ENCODE measurements at regions not wholly inside any gene's neighbourhood (a gene's known extent, or its start where the extent isn't known, plus 50 kb on each side); places are given as distances from the start of the nearest gene placed in this dataset.

- H3K4me1 ChIP-seq (ENCODE audit: control insufficient read depth in 1 of 2, insufficient read depth in 2 of 2, low read length in 2 of 2), result no peaks in the 10 kb centered on the region
- no peaks in the 10 kb centered on the region for H3K27me3 ChIP-seq (ENCODE audit: insufficient read depth, low read length)
- H3K27ac ChIP-seq (ENCODE audit: low read depth, low read length), result no peak overlapping the region
- no peak overlapping the region for H4K8ac ChIP-seq (ENCODE audit: low read depth, low read length)
- H3K9me3 ChIP-seq (ENCODE audit: insufficient read depth, low read depth, low read length), result no peaks in the 10 kb centered on the region
- H4K12ac ChIP-seq (ENCODE audit: low read depth, low read length), result no peak overlapping the region
- H2BK120ac ChIP-seq (ENCODE audit: insufficient read depth, low read length, poor library complexity), result no peak overlapping the region
- H2AK5ac ChIP-seq (ENCODE audit: low read length), result no peak overlapping the region
- H2BK12ac ChIP-seq (ENCODE audit: low read length), result no peak overlapping the region
- H3K4me2 ChIP-seq (ENCODE audit: low read length), result no peak overlapping the region
- H3K9ac ChIP-seq (ENCODE audit: low read length), result no peak overlapping the region
- no peaks in the 10 kb centered on the region for H3K36me3 ChIP-seq (ENCODE audit: control insufficient read depth in 1 of 2, insufficient read depth in 2 of 2, low read length in 2 of 2)
- no peaks in the 10 kb centered on the region for H3K79me2 ChIP-seq (ENCODE audit: control insufficient read depth, insufficient read depth, low read length, poor library complexity)
- no peak overlapping the region for H3K18ac ChIP-seq (ENCODE audit: low read length)
- H2AFZ ChIP-seq (ENCODE audit: insufficient read depth, low read length, poor library complexity), result no peak overlapping the region
- DNase-seq, result no peak
- H3K4ac ChIP-seq (ENCODE audit: low read depth, low read length), result no peak overlapping the region
- no peaks in the 10 kb centered on the region for H3K79me1 ChIP-seq (ENCODE audit: low read length)
- no peak overlapping the region for H3K14ac ChIP-seq (ENCODE audit: low read length)
- no peak overlapping the region for H4K91ac ChIP-seq (ENCODE audit: low read depth, low read length)
- no peak overlapping the region for H3K4me3 ChIP-seq (ENCODE audit: low read depth, low read length)
- no peak overlapping the region for H2BK5ac ChIP-seq (ENCODE audit: low read depth, low read length, poor library complexity)
- no peak overlapping the region for H3K23ac ChIP-seq (ENCODE audit: low read length)
Measured at GRCh38 chr1:98575955-98576354, 85.6 kb upstream of the SNX7 start.

GRCh38 chr1:98565951-98566350 is 95.6 kb upstream of the SNX7 start:
- Histone ChIP-seq H3K4me1 (ENCODE audit: control insufficient read depth in 1 of 2, insufficient read depth in 2 of 2, low read length in 2 of 2) (no peaks in the 10 kb centered on the region), H3K27ac (ENCODE audit: low read depth, low read length) (no peak overlapping the region), H4K8ac (ENCODE audit: low read depth, low read length) (no peak overlapping the region), H4K91ac (ENCODE audit: low read depth, low read length) (no peak overlapping the region), H4K12ac (ENCODE audit: low read depth, low read length) (no peak overlapping the region), H3K79me2 (ENCODE audit: control insufficient read depth, insufficient read depth, low read length, poor library complexity) (no peaks in the 10 kb centered on the region), H3K79me1 (ENCODE audit: low read length) (no peaks in the 10 kb centered on the region), H3K14ac (ENCODE audit: low read length) (no peak overlapping the region), H3K4me3 (ENCODE audit: low read depth, low read length) (no peak overlapping the region), H3K36me3 (ENCODE audit: control insufficient read depth in 1 of 2, insufficient read depth in 2 of 2, low read length in 2 of 2) (no peaks in the 10 kb centered on the region), H2BK120ac (ENCODE audit: insufficient read depth, low read length, poor library complexity) (no peak overlapping the region), H3K4ac (ENCODE audit: low read depth, low read length) (no peak overlapping the region), H3K4me2 (ENCODE audit: low read length) (no peak overlapping the region), H2BK12ac (ENCODE audit: low read length) (no peak overlapping the region), H2BK5ac (ENCODE audit: low read depth, low read length, poor library complexity) (no peak overlapping the region), H3K9ac (ENCODE audit: low read length) (no peak overlapping the region), H2AK5ac (ENCODE audit: low read length) (no peak overlapping the region), H3K9me3 (ENCODE audit: insufficient read depth, low read depth, low read length) (peaks cover 3% of the 10 kb centered on the region), H3K23ac (ENCODE audit: low read length) (no peak overlapping the region), H3K27me3 (ENCODE audit: insufficient read depth, low read length) (no peaks in the 10 kb centered on the region), H3K18ac (ENCODE audit: low read length) (no peak overlapping the region), H2AFZ (ENCODE audit: insufficient read depth, low read length, poor library complexity) (no peak overlapping the region)
- DNase-seq, result no peak
- no CpG with 5 or more reads among the region's 3 CpGs for WGBS (ENCODE audit: extremely low coverage, insufficient coverage, insufficient read length)

GRCh38 chr1:98559291-98559690 is 102.2 kb upstream of the SNX7 start:
- Histone ChIP-seq H2AK5ac (ENCODE audit: low read length) (no peak overlapping the region), H4K12ac (ENCODE audit: low read depth, low read length) (no peak overlapping the region), H4K8ac (ENCODE audit: low read depth, low read length) (no peak overlapping the region), H3K18ac (ENCODE audit: low read length) (no peak overlapping the region), H3K27ac (ENCODE audit: low read depth, low read length) (no peak overlapping the region), H2BK120ac (ENCODE audit: insufficient read depth, low read length, poor library complexity) (no peak overlapping the region), H3K27me3 (ENCODE audit: insufficient read depth, low read length) (no peaks in the 10 kb centered on the region), H4K91ac (ENCODE audit: low read depth, low read length) (no peak overlapping the region), H3K14ac (ENCODE audit: low read length) (no peak overlapping the region), H2AFZ (ENCODE audit: insufficient read depth, low read length, poor library complexity) (no peak overlapping the region), H3K79me1 (ENCODE audit: low read length) (no peaks in the 10 kb centered on the region), H3K9ac (ENCODE audit: low read length) (no peak overlapping the region), H3K4me3 (ENCODE audit: low read depth, low read length) (no peak overlapping the region), H3K4me2 (ENCODE audit: low read length) (no peak overlapping the region), H3K9me3 (ENCODE audit: insufficient read depth, low read depth, low read length) (peaks cover 3% of the 10 kb centered on the region), H3K4me1 (ENCODE audit: control insufficient read depth in 1 of 2, insufficient read depth in 2 of 2, low read length in 2 of 2) (no peaks in the 10 kb centered on the region), H3K36me3 (ENCODE audit: control insufficient read depth in 1 of 2, insufficient read depth in 2 of 2, low read length in 2 of 2) (no peaks in the 10 kb centered on the region), H3K4ac (ENCODE audit: low read depth, low read length) (no peak overlapping the region), H2BK12ac (ENCODE audit: low read length) (no peak overlapping the region), H3K79me2 (ENCODE audit: control insufficient read depth, insufficient read depth, low read length, poor library complexity) (no peaks in the 10 kb centered on the region), H3K23ac (ENCODE audit: low read length) (no peak overlapping the region), H2BK5ac (ENCODE audit: low read depth, low read length, poor library complexity) (no peak overlapping the region)
- no peak for DNase-seq
- WGBS (ENCODE audit: extremely low coverage, insufficient coverage, insufficient read length), result no CpG with 5 or more reads among the region's 2 CpGs

- Histone ChIP-seq H3K4me2 (ENCODE audit: low read length) (no peak overlapping the region), H2AFZ (ENCODE audit: insufficient read depth, low read length, poor library complexity) (no peak overlapping the region), H3K27ac (ENCODE audit: low read depth, low read length) (no peak overlapping the region), H3K79me1 (ENCODE audit: low read length) (no peaks in the 10 kb centered on the region), H3K36me3 (ENCODE audit: control insufficient read depth in 1 of 2, insufficient read depth in 2 of 2, low read length in 2 of 2) (no peaks in the 10 kb centered on the region), H3K23ac (ENCODE audit: low read length) (no peak overlapping the region), H3K27me3 (ENCODE audit: insufficient read depth, low read length) (no peaks in the 10 kb centered on the region), H2BK120ac (ENCODE audit: insufficient read depth, low read length, poor library complexity) (no peak overlapping the region), H3K79me2 (ENCODE audit: control insufficient read depth, insufficient read depth, low read length, poor library complexity) (no peaks in the 10 kb centered on the region), H4K91ac (ENCODE audit: low read depth, low read length) (no peak overlapping the region), H2BK12ac (ENCODE audit: low read length) (no peak overlapping the region), H4K12ac (ENCODE audit: low read depth, low read length) (no peak overlapping the region), H2AK5ac (ENCODE audit: low read length) (no peak overlapping the region), H2BK5ac (ENCODE audit: low read depth, low read length, poor library complexity) (no peak overlapping the region), H3K4ac (ENCODE audit: low read depth, low read length) (no peak overlapping the region), H3K4me1 (ENCODE audit: control insufficient read depth in 1 of 2, insufficient read depth in 2 of 2, low read length in 2 of 2) (no peaks in the 10 kb centered on the region), H3K14ac (ENCODE audit: low read length) (no peak overlapping the region), H3K4me3 (ENCODE audit: low read depth, low read length) (no peak overlapping the region), H4K8ac (ENCODE audit: low read depth, low read length) (no peak overlapping the region), H3K9ac (ENCODE audit: low read length) (no peak overlapping the region), H3K18ac (ENCODE audit: low read length) (no peak overlapping the region), H3K9me3 (ENCODE audit: insufficient read depth, low read depth, low read length) (peaks cover 1% of the 10 kb centered on the region)
- no CpG with 5 or more reads among the region's 2 CpGs for WGBS (ENCODE audit: extremely low coverage, insufficient coverage, insufficient read length)
- no peak for DNase-seq
Measured at GRCh38 chr1:98557895-98558294, 103.6 kb upstream of the SNX7 start.

All from trophoblast cell (in vitro differentiated cells and primary cell).